ENCODE measurements at regions not wholly inside any gene's neighbourhood (a gene's known extent, or its start where the extent isn't known, plus 50 kb on each side); places are given as distances from the start of the nearest gene placed in this dataset.

- intact Hi-C loops (cut with DNase I): no loop called here
- no peak overlapping the region for H3K27ac ChIP-seq
- DNase-seq (no peak), ATAC-seq (no peak)
- WGBS, 3 donors: 79 to 82% (median 79%) methylated on average over 5 of the region's 5 CpGs
- H3K27me3 ChIP-seq (ENCODE audit: insufficient read depth in 3 of 3, low read length in 2 of 3): no peaks in the 10 kb centered on the region
- no peak for TF ChIP-seq CTCF (IDR thresholded peaks at IDR 0.05)
- H3K36me3 ChIP-seq (ENCODE audit: insufficient read depth in 1 of 2, low read depth in 1 of 2): no peaks in the 10 kb centered on the region
- no peaks in the 10 kb centered on the region for H3K9me3 ChIP-seq
- no peak overlapping the region for H3K4me3 ChIP-seq
- no peaks in the 10 kb centered on the region for H3K4me1 ChIP-seq
These were observed 69.5 kb upstream of the RGPD4 start for GRCh38 chr2:107757223-107757622.

- DNase-seq: no peak
These were observed 65.9 kb upstream of the RGPD4 start for GRCh38 chr2:107760620-107761364.

GRCh38 chr2:107772353-107772752 lies 54.3 kb upstream of the RGPD4 start:
- intact Hi-C loops (cut with DNase I): no loop called here
- WGBS, 3 donors: 66 to 71% (median 70%) methylated on average over 5 of the region's 5 CpGs
- no peaks in the 10 kb centered on the region for H3K36me3 ChIP-seq (ENCODE audit: insufficient read depth in 1 of 2, low read depth in 1 of 2)

More at GRCh38 chr2:107760620-107761364, 65.9 kb upstream of the RGPD4 start:
- H3K27me3 ChIP-seq (ENCODE audit: insufficient read depth in 3 of 3, low read length in 2 of 3): no peaks in the 10 kb centered on the region
- 80 to 92% (median 88%) methylated on average over 5 of the region's 5 CpGs for WGBS, 3 donors
- no peak overlapping the region for H3K4me3 ChIP-seq
- ATAC-seq: no peak
- intact Hi-C loops (cut with DNase I): no loop called here
- TF ChIP-seq CTCF (IDR thresholded peaks at IDR 0.05): no peak
- H3K9me3 ChIP-seq: no peaks in the 10 kb centered on the region
- H3K27ac ChIP-seq: no peak overlapping the region
- H3K4me1 ChIP-seq: no peaks in the 10 kb centered on the region
- no peaks in the 10 kb centered on the region for H3K36me3 ChIP-seq (ENCODE audit: insufficient read depth in 1 of 2, low read depth in 1 of 2)

GRCh38 chr2:107775211-107775610 lies 51.5 kb upstream of the RGPD4 start:
- no peak for TF ChIP-seq CTCF (IDR thresholded peaks at IDR 0.05)
- H3K36me3 ChIP-seq (ENCODE audit: insufficient read depth in 1 of 2, low read depth in 1 of 2): no peaks in the 10 kb centered on the region
- no peak overlapping the region for H3K27ac ChIP-seq
- H3K4me1 ChIP-seq: no peaks in the 10 kb centered on the region
- H3K27me3 ChIP-seq (ENCODE audit: insufficient read depth in 3 of 3, low read length in 2 of 3): no peaks in the 10 kb centered on the region
- H3K9me3 ChIP-seq: no peaks in the 10 kb centered on the region
- ATAC-seq (no peak), DNase-seq (no peak)
- H3K4me3 ChIP-seq: no peak overlapping the region
- WGBS, 3 donors: 49 to 56% (median 52%) methylated on average over 5 of the region's 5 CpGs
- intact Hi-C loops (cut with DNase I): no loop called here

More at GRCh38 chr2:107772353-107772752, 54.3 kb upstream of the RGPD4 start:
- H3K27me3 ChIP-seq (ENCODE audit: insufficient read depth in 3 of 3, low read length in 2 of 3): no peaks in the 10 kb centered on the region
- H3K4me1 ChIP-seq: no peaks in the 10 kb centered on the region
- no peak overlapping the region for H3K4me3 ChIP-seq
- H3K9me3 ChIP-seq: no peaks in the 10 kb centered on the region
- no peak for ATAC-seq
- no peak for DNase-seq
- TF ChIP-seq CTCF (IDR thresholded peaks at IDR 0.05): no peak
- H3K27ac ChIP-seq: no peak overlapping the region

GRCh38 chr2:107775791-107776190 lies 50.9 kb upstream of the RGPD4 start:
- Histone ChIP-seq H3K4me3 (no peak overlapping the region), H3K4me1 (no peaks in the 10 kb centered on the region), H3K27me3 (ENCODE audit: insufficient read depth in 3 of 3, low read length in 2 of 3) (no peaks in the 10 kb centered on the region), H3K27ac (no peak overlapping the region), H3K9me3 (no peaks in the 10 kb centered on the region), H3K36me3 (ENCODE audit: insufficient read depth in 1 of 2, low read depth in 1 of 2) (no peaks in the 10 kb centered on the region)
- 10 to 25% (median 17%) methylated on average over 1 of the region's 1 CpG for WGBS, 3 donors
- intact Hi-C loops (cut with DNase I): no loop called here
- no peak for TF ChIP-seq CTCF (IDR thresholded peaks at IDR 0.05)
- no peak for ATAC-seq
- no peak for DNase-seq

All from psoas muscle (tissue), 7 donors.